GM20000 (cell line): ENCODE measurements at regions not wholly inside any gene's neighbourhood (a gene's known extent, or its start where the extent isn't known, plus 50 kb on each side); places are given as distances from the start of the nearest gene placed in this dataset.

Experiments used
- DNase-seq: peaks from one replicate; pipeline ENCODE4 v3.0.0; 2012; ENCODE audit warnings: low spot score
- TF ChIP-seq, protein P1 (sequence below): IDR thresholded peaks from 2 replicates; pipeline ENCODE4 v1.5.1; 2012; ENCODE audit warnings: mild to moderate bottlenecking, control low read depth; ENCODE audit errors: extremely low read depth, missing control alignments

GRCh38 chr17:21537302-21537701 is 155.0 kb upstream of the KCNJ18 start:
- TF ChIP-seq, protein P1, sequence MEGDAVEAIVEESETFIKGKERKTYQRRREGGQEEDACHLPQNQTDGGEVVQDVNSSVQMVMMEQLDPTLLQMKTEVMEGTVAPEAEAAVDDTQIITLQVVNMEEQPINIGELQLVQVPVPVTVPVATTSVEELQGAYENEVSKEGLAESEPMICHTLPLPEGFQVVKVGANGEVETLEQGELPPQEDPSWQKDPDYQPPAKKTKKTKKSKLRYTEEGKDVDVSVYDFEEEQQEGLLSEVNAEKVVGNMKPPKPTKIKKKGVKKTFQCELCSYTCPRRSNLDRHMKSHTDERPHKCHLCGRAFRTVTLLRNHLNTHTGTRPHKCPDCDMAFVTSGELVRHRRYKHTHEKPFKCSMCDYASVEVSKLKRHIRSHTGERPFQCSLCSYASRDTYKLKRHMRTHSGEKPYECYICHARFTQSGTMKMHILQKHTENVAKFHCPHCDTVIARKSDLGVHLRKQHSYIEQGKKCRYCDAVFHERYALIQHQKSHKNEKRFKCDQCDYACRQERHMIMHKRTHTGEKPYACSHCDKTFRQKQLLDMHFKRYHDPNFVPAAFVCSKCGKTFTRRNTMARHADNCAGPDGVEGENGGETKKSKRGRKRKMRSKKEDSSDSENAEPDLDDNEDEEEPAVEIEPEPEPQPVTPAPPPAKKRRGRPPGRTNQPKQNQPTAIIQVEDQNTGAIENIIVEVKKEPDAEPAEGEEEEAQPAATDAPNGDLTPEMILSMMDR: no peak
- no peak for DNase-seq

DNA sequence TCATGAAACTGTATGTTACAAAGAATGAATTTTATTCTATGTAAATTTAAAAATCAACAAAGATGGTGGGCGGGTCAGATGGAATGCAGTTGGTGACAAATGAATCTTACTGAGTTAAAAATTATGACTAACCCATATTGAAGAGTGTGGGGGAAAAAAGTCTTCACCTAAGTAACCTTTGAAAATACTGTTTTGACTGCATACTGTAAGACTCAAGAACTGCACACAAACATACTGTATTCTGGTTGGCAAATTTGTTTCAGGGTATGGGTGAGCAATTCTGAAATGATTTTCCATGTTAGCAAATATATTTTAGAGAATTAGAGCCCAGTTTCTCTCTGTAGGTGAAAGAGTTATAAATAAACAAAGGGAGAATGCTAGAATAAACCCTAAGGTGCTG is 153.7 kb upstream of the KCNJ18 start:
- TF ChIP-seq, protein P1: no peak
- no peak for DNase-seq

GRCh38 chr17:21539146-21539545 is 153.2 kb upstream of the KCNJ18 start:
- no peak for DNase-seq
- TF ChIP-seq, protein P1: no peak

- DNase-seq: no peak
- TF ChIP-seq, protein P1: no peak
Measured at GRCh38 chr17:21540502-21540901, 151.8 kb upstream of the KCNJ18 start.

DNA sequence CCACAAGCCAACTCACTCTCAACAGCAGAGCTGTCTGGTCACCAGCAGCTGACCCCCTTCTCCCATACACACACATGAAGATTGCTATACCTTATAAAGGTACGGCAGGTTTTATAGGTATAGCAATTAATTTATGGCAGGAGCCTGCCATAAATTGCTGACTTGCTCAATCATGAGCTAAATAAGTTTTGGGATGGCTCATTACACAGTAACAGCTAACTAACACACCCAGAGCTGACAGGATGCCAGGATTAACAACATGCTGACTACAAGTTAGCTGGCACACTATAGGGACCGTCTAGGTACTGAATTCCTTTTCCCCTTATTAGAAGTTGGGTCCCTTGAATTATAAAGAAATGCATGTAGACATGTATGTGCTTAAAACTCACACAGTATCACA is 150.3 kb upstream of the KCNJ18 start:
- no peak for DNase-seq
- TF ChIP-seq, protein P1: no peak

- no peak for DNase-seq
- TF ChIP-seq, protein P1: no peak
Measured at GRCh38 chr17:21542991-21543390, 149.3 kb upstream of the KCNJ18 start.

- TF ChIP-seq, protein P1: no peak
- no peak for DNase-seq
Measured at GRCh38 chr17:21545064-21545463, 147.3 kb upstream of the KCNJ18 start.

DNA sequence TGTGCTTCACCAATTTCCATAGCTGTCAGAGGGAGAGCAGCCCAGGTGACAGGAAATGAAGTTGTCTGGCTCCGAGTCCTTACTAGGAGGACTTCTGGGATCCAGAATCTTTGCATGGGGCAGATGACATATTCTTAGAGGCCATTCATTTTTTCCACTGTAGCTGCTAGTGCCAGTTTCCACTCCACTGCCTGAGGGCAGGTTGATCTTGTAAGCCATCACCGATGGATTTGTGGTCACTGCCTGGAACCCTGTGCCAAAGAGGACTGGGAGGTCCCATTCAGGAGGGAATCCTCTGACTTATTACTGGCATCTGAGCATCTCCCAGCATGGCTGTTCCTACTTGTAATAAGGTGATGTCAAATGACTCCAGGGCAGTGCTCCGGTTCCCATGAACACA is 144.1 kb upstream of the KCNJ18 start:
- TF ChIP-seq, protein P1: no peak
- DNase-seq: no peak
